Daoy (cell line): ENCODE measurements at regions not wholly inside any gene's neighbourhood (a gene's known extent, or its start where the extent isn't known, plus 50 kb on each side); places are given as distances from the start of the nearest gene placed in this dataset.

ENCODE experiments used
- DNase-seq: peaks from one replicate; pipeline ENCODE4 v3.0.0-alpha.2; 2015; ENCODE audit warnings: low read depth

- no peak for DNase-seq
These were observed 200.3 kb upstream of the FOXD3 start for GRCh38 chr1:63122079-63122478.

GRCh38 chr1:63124666-63125191 is 197.6 kb upstream of the FOXD3 start:
- DNase-seq = peak; percentile 55

GRCh38 chr1:63126104-63126503 is 196.3 kb upstream of the FOXD3 start:
- no peak for DNase-seq

- DNase-seq = no peak
These were observed 195.0 kb upstream of the FOXD3 start for GRCh38 chr1:63127376-63127775.

- no peak for DNase-seq
These were observed 193.8 kb upstream of the FOXD3 start for GRCh38 chr1:63128556-63128955.

GRCh38 chr1:63129184-63129583 is 193.2 kb upstream of the FOXD3 start:
- no peak for DNase-seq

- DNase-seq = no peak
These were observed 192.5 kb upstream of the FOXD3 start for GRCh38 chr1:63129855-63130254.

- no peak for DNase-seq
These were observed 187.7 kb upstream of the FOXD3 start for GRCh38 chr1:63134501-63135173.

- no peak for DNase-seq
These were observed 187.2 kb upstream of the FOXD3 start for GRCh38 chr1:63135174-63135512.

- no peak for DNase-seq
These were observed 186.6 kb upstream of the FOXD3 start for GRCh38 chr1:63135801-63136200.

GRCh38 chr1:63142001-63142400 is 180.4 kb upstream of the FOXD3 start:
- no peak for DNase-seq

GRCh38 chr1:63143482-63143881 is 178.9 kb upstream of the FOXD3 start:
- DNase-seq = no peak

GRCh38 chr1:63147783-63148182 is 174.6 kb upstream of the FOXD3 start:
- no peak for DNase-seq

GRCh38 chr1:63148825-63149645 is 173.3 kb upstream of the FOXD3 start:
- peak; percentile 49 for DNase-seq

GRCh38 chr1:63152572-63152971 is 169.8 kb upstream of the FOXD3 start:
- DNase-seq = peak; percentile 44

- DNase-seq = no peak
These were observed 166.9 kb upstream of the FOXD3 start for GRCh38 chr1:63155437-63155836.

- DNase-seq = no peak
These were observed 165.3 kb upstream of the FOXD3 start for GRCh38 chr1:63157085-63157484.

GRCh38 chr1:63169057-63169456 is 153.3 kb upstream of the FOXD3 start:
- no peak for DNase-seq

GRCh38 chr1:63173161-63173560 is 149.2 kb upstream of the FOXD3 start:
- no peak for DNase-seq

- DNase-seq = peak; percentile 5
These were observed 132.7 kb upstream of the FOXD3 start for GRCh38 chr1:63189677-63190076.

- no peak for DNase-seq
These were observed 132.2 kb upstream of the FOXD3 start for GRCh38 chr1:63190171-63190570.

- DNase-seq = no peak
These were observed 123.4 kb upstream of the FOXD3 start for GRCh38 chr1:63198871-63199394.
